ENCODE measurements at regions not wholly inside any gene's neighbourhood (a gene's known extent, or its start where the extent isn't known, plus 50 kb on each side); places are given as distances from the start of the nearest gene placed in this dataset.
"Not testable (repeated sequence)": the region's sequence is repeated elsewhere in the genome, so short reads cannot be mapped to it uniquely, and the experiment has no call there.

- ChIA-PET CTCF (no interaction called here), POLR2A (no interaction called here)
- DNase-seq (ENCODE audit: extremely low spot score) = no peak
- TF ChIP-seq CTCF (IDR thresholded peaks at IDR 0.05; ENCODE audit: control extremely low read depth, extremely low read depth, low read depth, missing control alignments) = no peak
These were observed 705.5 kb upstream of the PCDH9 start for GRCh38 chr13:67935626-67936025.

- no peak for DNase-seq (ENCODE audit: extremely low spot score)
- CTCF ChIA-PET = no interaction called here
- no peak for TF ChIP-seq CTCF (IDR thresholded peaks at IDR 0.05; ENCODE audit: control extremely low read depth, extremely low read depth, low read depth, missing control alignments)
- POLR2A ChIA-PET = no interaction called here
These were observed 704.6 kb upstream of the PCDH9 start for GRCh38 chr13:67934617-67935330.

GRCh38 chr13:67932991-67933390 is 702.9 kb upstream of the PCDH9 start:
- CTCF ChIA-PET = no interaction called here
- POLR2A ChIA-PET = no interaction called here
- TF ChIP-seq CTCF (IDR thresholded peaks at IDR 0.05; ENCODE audit: control extremely low read depth, extremely low read depth, low read depth, missing control alignments) = no peak

GRCh38 chr13:67917291-67917987 is 687.3 kb upstream of the PCDH9 start:
- no peak for TF ChIP-seq CTCF (IDR thresholded peaks at IDR 0.05; ENCODE audit: control extremely low read depth, extremely low read depth, low read depth, missing control alignments)
- CTCF ChIA-PET = interaction anchor here (1.2 kb wide), 1 partner anchor 20 kb away, joined by 3 read pairs; no protein-coding TSS in a partner anchor
- DNase-seq (ENCODE audit: extremely low spot score) = no peak
- POLR2A ChIA-PET = no interaction called here

More at GRCh38 chr13:67932991-67933390, 702.9 kb upstream of the PCDH9 start:
- no peak for DNase-seq (ENCODE audit: extremely low spot score)

GRCh38 chr13:67916650-67917049 is 686.5 kb upstream of the PCDH9 start:
- POLR2A ChIA-PET = no interaction called here
- CTCF ChIA-PET = interaction anchor here (1.2 kb wide), 1 partner anchor 20 kb away, joined by 3 read pairs; no protein-coding TSS in a partner anchor
- TF ChIP-seq CTCF (IDR thresholded peaks at IDR 0.05; ENCODE audit: control extremely low read depth, extremely low read depth, low read depth, missing control alignments) = no peak
- no peak for DNase-seq (ENCODE audit: extremely low spot score)

GRCh38 chr13:67914535-67914934 is 684.4 kb upstream of the PCDH9 start:
- no peak for TF ChIP-seq CTCF (IDR thresholded peaks at IDR 0.05; ENCODE audit: control extremely low read depth, extremely low read depth, low read depth, missing control alignments)
- ChIA-PET CTCF (no interaction called here), POLR2A (no interaction called here)
- no peak for DNase-seq (ENCODE audit: extremely low spot score)

- POLR2A ChIA-PET; CTCF ChIA-PET; DNase-seq (ENCODE audit: extremely low spot score): not testable (repeated sequence)
These were observed 672.8 kb upstream of the PCDH9 start for GRCh38 chr13:67902960-67903359.

Measured in GM10248 (cell line).